RWPE1 (cell line): ENCODE measurements at regions not wholly inside any gene's neighbourhood (a gene's known extent, or its start where the extent isn't known, plus 50 kb on each side); places are given as distances from the start of the nearest gene placed in this dataset.
"Not testable (repeated sequence)": the region's sequence is repeated elsewhere in the genome, so short reads cannot be mapped to it uniquely, and the experiment has no call there.

Experiments used
- CTCF ChIA-PET: fragments of 350-600 bp; sonication (Branson Sonifier 250); formaldehyde crosslinking; extraction: SDS; loops from one replicate; lab custom pipeline; 2021; lab: Yijun Ruan, JAX
- POLR2A ChIA-PET: fragments of 400-600 bp; formaldehyde crosslinking; extraction: SDS; loops from one replicate; lab custom pipeline; 2020; ENCODE audit warnings: antibody characterized with exemption; ENCODE audit not compliant: low non-redundant PET; lab: Yijun Ruan, JAX
- DNase-seq: peaks from one replicate; pipeline ENCODE4 v3.0.0; 2012; ENCODE audit warnings: low spot score
- H3K27ac ChIP-seq: fragments of 450-650 bp; 2 replicates; pipeline ENCODE4 v1.5.1; 2017
- TF ChIP-seq, protein P1 (sequence below): fragments of 450-650 bp; conservative IDR thresholded peaks from 2 replicates; pipeline ENCODE4 v1.5.1; 2017; ENCODE audit warnings: low read depth, mild to moderate bottlenecking

- TF ChIP-seq, protein P1, sequence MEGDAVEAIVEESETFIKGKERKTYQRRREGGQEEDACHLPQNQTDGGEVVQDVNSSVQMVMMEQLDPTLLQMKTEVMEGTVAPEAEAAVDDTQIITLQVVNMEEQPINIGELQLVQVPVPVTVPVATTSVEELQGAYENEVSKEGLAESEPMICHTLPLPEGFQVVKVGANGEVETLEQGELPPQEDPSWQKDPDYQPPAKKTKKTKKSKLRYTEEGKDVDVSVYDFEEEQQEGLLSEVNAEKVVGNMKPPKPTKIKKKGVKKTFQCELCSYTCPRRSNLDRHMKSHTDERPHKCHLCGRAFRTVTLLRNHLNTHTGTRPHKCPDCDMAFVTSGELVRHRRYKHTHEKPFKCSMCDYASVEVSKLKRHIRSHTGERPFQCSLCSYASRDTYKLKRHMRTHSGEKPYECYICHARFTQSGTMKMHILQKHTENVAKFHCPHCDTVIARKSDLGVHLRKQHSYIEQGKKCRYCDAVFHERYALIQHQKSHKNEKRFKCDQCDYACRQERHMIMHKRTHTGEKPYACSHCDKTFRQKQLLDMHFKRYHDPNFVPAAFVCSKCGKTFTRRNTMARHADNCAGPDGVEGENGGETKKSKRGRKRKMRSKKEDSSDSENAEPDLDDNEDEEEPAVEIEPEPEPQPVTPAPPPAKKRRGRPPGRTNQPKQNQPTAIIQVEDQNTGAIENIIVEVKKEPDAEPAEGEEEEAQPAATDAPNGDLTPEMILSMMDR = no peak
- DNase-seq = no peak
- ChIA-PET CTCF (no interaction called here), POLR2A (no interaction called here)
- H3K27ac ChIP-seq = no peak overlapping the region
Measured at GRCh38 chr6:140789466-140789865, 1343.3 kb upstream of the GJE1 start.

DNA sequence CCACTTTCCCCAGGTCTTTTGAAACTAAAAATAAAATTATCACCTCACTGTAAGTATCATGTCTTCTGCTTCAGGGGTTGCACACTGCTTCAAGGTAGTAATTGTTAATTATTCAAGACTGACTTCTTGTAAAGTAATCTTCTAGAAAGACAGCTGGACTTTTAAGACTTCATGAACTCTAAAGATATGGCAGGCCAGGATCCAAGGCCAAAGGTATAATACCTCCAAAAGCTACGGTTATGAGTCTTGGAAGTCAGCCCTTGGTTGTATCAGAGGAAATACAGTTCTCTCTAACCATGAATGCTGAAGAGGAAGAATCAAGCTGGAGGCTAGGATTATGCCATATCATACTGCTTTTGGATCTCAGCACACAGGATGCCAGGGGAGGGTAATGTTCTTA is 1346.8 kb upstream of the GJE1 start:
- ChIA-PET POLR2A (no interaction called here), CTCF (no interaction called here)
- TF ChIP-seq, protein P1 = no peak
- no peak for DNase-seq
- no peak overlapping the region for H3K27ac ChIP-seq

- CTCF ChIA-PET = interaction anchor here (0.7 kb wide), 1 partner anchor 69 kb away, joined by 3 read pairs; no protein-coding TSS in a partner anchor
- TF ChIP-seq, protein P1 = no peak
- DNase-seq = no peak
- POLR2A ChIA-PET = no interaction called here
- no peak overlapping the region for H3K27ac ChIP-seq
Measured at GRCh38 chr6:140784573-140784972, 1348.2 kb upstream of the GJE1 start.

DNA sequence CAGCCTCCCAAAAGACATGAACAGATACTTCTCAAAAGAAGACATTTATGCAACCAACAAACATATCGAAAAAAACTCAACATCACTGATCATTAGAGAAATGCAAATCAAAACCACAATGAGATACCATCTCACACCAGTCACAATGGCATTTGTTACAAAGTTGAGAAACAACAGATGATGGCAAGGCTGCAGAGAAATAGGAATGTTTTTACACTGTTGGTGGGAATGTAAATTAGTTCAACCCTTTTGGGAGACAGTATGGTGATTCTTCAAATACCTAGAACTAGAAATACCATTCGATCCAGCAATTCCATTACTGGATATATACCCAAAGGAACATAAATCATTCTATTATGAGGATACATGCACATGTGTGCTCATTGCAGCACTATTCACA is 1349.2 kb upstream of the GJE1 start:
- CTCF ChIA-PET, DNase-seq, H3K27ac ChIP-seq, POLR2A ChIA-PET: not testable (repeated sequence)

DNA sequence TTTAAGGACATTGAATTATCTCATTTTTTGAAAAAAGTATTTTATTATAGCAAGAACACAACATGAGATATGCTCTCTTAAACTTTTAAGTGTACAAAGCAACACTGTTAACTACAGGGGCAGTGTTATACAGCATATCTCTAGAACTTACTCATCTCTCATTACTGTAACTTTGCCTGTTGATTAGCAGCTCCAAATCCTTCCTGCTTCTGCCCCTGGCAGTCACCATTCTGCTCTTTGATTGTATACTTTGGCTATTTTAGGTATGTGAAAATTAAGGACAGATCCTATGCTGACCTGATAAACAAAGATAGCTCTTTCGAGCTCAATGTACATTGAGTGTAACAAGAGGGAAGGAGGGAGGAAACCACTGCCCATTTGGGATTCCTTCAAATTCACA is 1349.8 kb upstream of the GJE1 start:
- no peak overlapping the region for H3K27ac ChIP-seq
- TF ChIP-seq, protein P1 = no peak
- ChIA-PET CTCF (no interaction called here), POLR2A (no interaction called here)
- DNase-seq = no peak

GRCh38 chr6:140779991-140780596 is 1352.6 kb upstream of the GJE1 start:
- H3K27ac ChIP-seq = peak overlapping the region; percentile 58
- CTCF ChIA-PET = interaction anchor here (0.6 kb wide), 1 partner anchor 743 kb away, joined by 4 read pairs; no protein-coding TSS in a partner anchor
- no peak for DNase-seq

DNA sequence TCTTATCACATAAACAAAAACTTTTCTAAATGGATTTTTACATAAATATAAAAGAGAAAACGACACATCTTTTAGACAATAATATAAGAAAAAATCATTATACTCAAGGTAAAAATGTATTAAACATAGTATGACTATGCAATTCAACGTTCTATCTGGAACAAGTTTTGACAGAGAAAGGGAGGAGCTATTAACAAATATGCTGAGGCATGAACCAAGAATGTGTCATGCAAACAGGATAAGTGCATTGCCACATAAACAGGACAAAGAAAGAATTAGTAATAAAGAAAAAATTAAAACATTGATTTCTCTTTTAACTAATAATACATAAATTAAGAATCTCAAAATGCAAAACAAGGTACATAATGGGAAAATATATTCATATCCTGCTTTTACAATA is 1353.4 kb upstream of the GJE1 start:
- peak; percentile 56 for DNase-seq
- ChIA-PET CTCF (no interaction called here), POLR2A (no interaction called here)
- TF ChIP-seq, protein P1 = no peak
- no peak overlapping the region for H3K27ac ChIP-seq

More at GRCh38 chr6:140779991-140780596, 1352.6 kb upstream of the GJE1 start:
- TF ChIP-seq, protein P1 = no peak
- POLR2A ChIA-PET = no interaction called here
